ENCODE measurements at regions not wholly inside any gene's neighbourhood (a gene's known extent, or its start where the extent isn't known, plus 50 kb on each side); places are given as distances from the start of the nearest gene placed in this dataset.

DNA sequence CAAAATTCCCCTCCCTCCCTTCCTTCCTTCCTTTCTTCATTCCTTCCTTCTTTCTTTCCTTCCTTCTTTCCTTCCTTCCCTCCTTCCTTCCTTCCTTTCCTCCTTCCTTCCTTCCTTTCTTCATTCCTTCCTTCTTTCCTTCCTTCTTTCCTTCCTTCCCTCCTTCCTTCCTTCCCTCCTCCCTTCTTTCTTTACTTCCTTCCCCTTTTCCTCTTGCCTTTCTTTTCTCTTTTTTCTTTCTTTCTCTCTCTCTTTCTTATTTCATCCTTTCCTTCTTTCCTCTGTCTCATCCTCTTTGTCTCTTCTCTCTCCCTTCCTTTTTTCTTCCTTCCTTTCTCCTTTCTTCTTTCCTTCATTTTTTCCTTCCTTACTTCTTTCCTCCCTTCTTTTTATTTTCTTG is 171.9 kb upstream of the BRINP3 start:
- no peak for DNase-seq (ENCODE audit: low spot score)
- Histone ChIP-seq H3K4me1 (ENCODE audit: control insufficient read depth in 1 of 2, low read depth in 2 of 2) (no peaks in the 10 kb centered on the region), H3K36me3 (no peaks in the 10 kb centered on the region), H3K4me3 (no peak overlapping the region), H3K27ac (no peak overlapping the region), H3K9me3 (no peaks in the 10 kb centered on the region), H3K27me3 (replicated peaks; ENCODE audit: insufficient read depth) (no peaks in the 10 kb centered on the region)
- ATAC-seq (ENCODE audit: insufficient number of reproducible peaks, low FRiP score, low read depth), result no peak
- no peak for TF ChIP-seq CTCF (IDR thresholded peaks at IDR 0.05)

DNA sequence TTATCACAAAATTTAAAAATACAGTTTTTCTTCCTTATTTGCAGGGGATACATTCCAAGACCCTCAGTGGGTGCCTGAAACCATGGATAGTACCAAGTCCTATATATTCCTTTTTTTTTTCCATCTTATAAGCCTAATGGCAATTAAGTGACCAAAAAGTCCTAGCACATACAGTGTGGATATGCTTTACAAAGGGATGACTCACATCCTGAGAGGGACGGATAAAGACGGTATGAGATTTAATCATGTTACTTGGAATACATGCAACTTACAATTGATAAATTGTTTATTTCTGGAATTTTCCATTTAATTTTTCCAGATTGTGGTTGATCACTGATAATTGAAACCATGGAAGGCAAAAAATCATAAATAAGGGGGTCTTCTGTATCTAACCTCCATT is 181.2 kb upstream of the BRINP3 start:
- no peak overlapping the region for H3K27ac ChIP-seq
- ATAC-seq (ENCODE audit: insufficient number of reproducible peaks, low FRiP score, low read depth) (no peak), DNase-seq (ENCODE audit: low spot score) (no peak)
- no peaks in the 10 kb centered on the region for H3K9me3 ChIP-seq
- no peaks in the 10 kb centered on the region for H3K27me3 ChIP-seq (replicated peaks; ENCODE audit: insufficient read depth)
- no peaks in the 10 kb centered on the region for H3K4me1 ChIP-seq (ENCODE audit: control insufficient read depth in 1 of 2, low read depth in 2 of 2)
- no peak for TF ChIP-seq CTCF (IDR thresholded peaks at IDR 0.05)
- H3K4me3 ChIP-seq, result no peak overlapping the region
- no peaks in the 10 kb centered on the region for H3K36me3 ChIP-seq

DNA sequence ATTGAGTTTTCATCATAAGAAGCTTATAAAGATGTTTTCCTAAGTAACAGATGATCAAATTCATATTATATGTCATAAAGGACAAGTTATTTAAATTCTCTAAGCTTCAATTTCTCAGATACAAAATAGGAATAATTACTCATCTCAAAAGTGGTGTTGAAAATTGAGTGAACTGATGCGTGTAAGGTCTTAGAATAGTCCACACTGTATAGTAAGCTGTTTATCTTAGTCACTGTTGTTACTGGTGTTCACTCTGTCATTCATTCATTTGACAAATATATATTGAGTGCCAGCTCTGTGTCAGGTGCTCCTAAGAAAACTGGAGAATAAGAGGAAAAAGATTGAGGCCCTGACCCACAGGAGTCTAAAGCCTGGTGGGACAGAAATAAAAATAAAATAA is 186.3 kb upstream of the BRINP3 start:
- no peaks in the 10 kb centered on the region for H3K36me3 ChIP-seq
- H3K4me1 ChIP-seq (ENCODE audit: control insufficient read depth in 1 of 2, low read depth in 2 of 2), result no peaks in the 10 kb centered on the region
- no peaks in the 10 kb centered on the region for H3K27me3 ChIP-seq (replicated peaks; ENCODE audit: insufficient read depth)
- ATAC-seq (ENCODE audit: insufficient number of reproducible peaks, low FRiP score, low read depth) (no peak), DNase-seq (ENCODE audit: low spot score) (no peak)
- no peak overlapping the region for H3K4me3 ChIP-seq
- no peak overlapping the region for H3K27ac ChIP-seq
- no peak for TF ChIP-seq CTCF (IDR thresholded peaks at IDR 0.05)
- H3K9me3 ChIP-seq, result no peaks in the 10 kb centered on the region

DNA sequence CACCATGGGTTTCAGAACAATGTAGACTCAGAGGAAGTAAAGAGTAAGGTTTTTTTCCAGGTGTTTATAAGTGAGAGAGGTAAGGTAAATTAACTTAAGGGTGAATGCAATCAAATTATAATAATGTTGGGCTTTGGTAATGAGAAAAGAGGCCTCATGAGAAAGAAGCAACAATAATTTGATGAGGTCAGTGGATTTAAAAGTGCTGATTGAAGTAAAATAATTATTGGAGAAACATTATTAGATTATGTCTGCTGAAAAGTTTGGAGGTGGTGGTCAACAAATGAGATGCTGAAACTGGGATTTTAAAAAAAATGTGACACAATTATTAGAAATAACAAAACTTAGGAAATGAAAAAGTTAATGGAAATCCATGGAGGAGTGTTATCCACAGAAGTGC is 187.4 kb upstream of the BRINP3 start:
- no peak overlapping the region for H3K27ac ChIP-seq
- no peaks in the 10 kb centered on the region for H3K4me1 ChIP-seq (ENCODE audit: control insufficient read depth in 1 of 2, low read depth in 2 of 2)
- H3K9me3 ChIP-seq, result no peaks in the 10 kb centered on the region
- H3K27me3 ChIP-seq (replicated peaks; ENCODE audit: insufficient read depth), result no peaks in the 10 kb centered on the region
- H3K36me3 ChIP-seq, result no peaks in the 10 kb centered on the region
- no peak for ATAC-seq (ENCODE audit: insufficient number of reproducible peaks, low FRiP score, low read depth)
- no peak for DNase-seq (ENCODE audit: low spot score)
- H3K4me3 ChIP-seq, result no peak overlapping the region
- TF ChIP-seq CTCF (IDR thresholded peaks at IDR 0.05), result no peak

GRCh38 chr1:190667914-190668313 is 190.2 kb upstream of the BRINP3 start:
- ATAC-seq (ENCODE audit: insufficient number of reproducible peaks, low FRiP score, low read depth) (no peak), DNase-seq (ENCODE audit: low spot score) (no peak)
- no peak overlapping the region for H3K27ac ChIP-seq
- no peaks in the 10 kb centered on the region for H3K27me3 ChIP-seq (replicated peaks; ENCODE audit: insufficient read depth)
- H3K36me3 ChIP-seq, result no peaks in the 10 kb centered on the region
- no peaks in the 10 kb centered on the region for H3K4me1 ChIP-seq (ENCODE audit: control insufficient read depth in 1 of 2, low read depth in 2 of 2)
- H3K9me3 ChIP-seq, result no peaks in the 10 kb centered on the region
- H3K4me3 ChIP-seq, result no peak overlapping the region
- no peak for TF ChIP-seq CTCF (IDR thresholded peaks at IDR 0.05)
